ENCODE measurements at regions not wholly inside any gene's neighbourhood (a gene's known extent, or its start where the extent isn't known, plus 50 kb on each side); places are given as distances from the start of the nearest gene placed in this dataset.

- Histone ChIP-seq H3K9me1 (replicated peaks; ENCODE audit: control insufficient read depth, extremely low read depth, insufficient read depth, low read length) (no peaks in the 10 kb centered on the region), H3K27ac (ENCODE audit: insufficient read depth, low read depth, low read length) (no peak overlapping the region), H3K9me3 (replicated peaks; ENCODE audit: control insufficient read depth, insufficient read depth, low read length) (peaks cover 14% of the 10 kb centered on the region), H2AFZ (ENCODE audit: low read depth, low read length) (no peak overlapping the region), H3K9ac (replicated peaks; ENCODE audit: extremely low read depth, insufficient read depth, low read length) (no peak overlapping the region), H3K27me3 (ENCODE audit: control insufficient read depth in 2 of 2, insufficient read depth in 2 of 2, low read length in 2 of 2) (no peaks in the 10 kb centered on the region), H3K79me2 (ENCODE audit: control insufficient read depth, insufficient read depth, low read length) (no peaks in the 10 kb centered on the region), H3K4me2 (ENCODE audit: insufficient read depth, low read length) (no peak overlapping the region), H3K36me3 (ENCODE audit: control insufficient read depth in 2 of 2, extremely low read depth in 1 of 2, insufficient read depth in 2 of 2, low read length in 2 of 2) (no peaks in the 10 kb centered on the region), H4K20me1 (replicated peaks; ENCODE audit: control insufficient read depth, extremely low read depth, insufficient read depth, low read length) (no peaks in the 10 kb centered on the region), H3K4me3 (replicated peaks in 1 of 3; ENCODE audit: insufficient read depth in 1 of 3, low read depth in 1 of 3, low read length in 3 of 3) (no peak overlapping the region), H3K4me1 (ENCODE audit: control insufficient read depth, extremely low read depth, insufficient read depth, low read length) (no peaks in the 10 kb centered on the region)
- intact Hi-C loops (cut with micrococcal nuclease) (no loop called here), dilution Hi-C loops (cut with MboI; ENCODE audit: extremely low pct_ligation_motif_present, low sequenced_read_pairs) (no loop called here)
- no peak for FAIRE-seq
- no TSS peak for BruUV-seq (replicated peaks)
- no peak for DNase-seq (ENCODE audit: low read depth, low spot score)
- CTCF ChIA-PET: no interaction called here
- POLR2A ChIA-PET: no interaction called here
- no peak for TF ChIP-seq POLR2A (IDR thresholded peaks at IDR 0.05; ENCODE audit: low read depth, low read length)
- no peak for TF ChIP-seq MYC (IDR thresholded peaks at IDR 0.05; ENCODE audit: low read depth, low read length)
- no peak for TF ChIP-seq CTCF (IDR thresholded peaks at IDR 0.05; ENCODE audit: extremely low read depth in 1 of 2, insufficient read depth in 1 of 2, low read depth in 1 of 2, low read length in 2 of 2)
- TF ChIP-seq JUN (IDR thresholded peaks at IDR 0.05; ENCODE audit: borderline replicate concordance, insufficient read depth, insufficient read length, low read depth): no peak
- no peak for TF ChIP-seq GATA2 (IDR thresholded peaks at IDR 0.05; ENCODE audit: insufficient read depth, insufficient read length, low read depth, low read length)
- TF ChIP-seq POLR2AphosphoS5 (IDR thresholded peaks at IDR 0.05; ENCODE audit: insufficient read depth, low read depth, low read length): no peak
- TF ChIP-seq EZH2 (IDR thresholded peaks at IDR 0.05; ENCODE audit: borderline replicate concordance, low read depth, low read length, severe bottlenecking): no peak
- TF ChIP-seq MAX (IDR thresholded peaks at IDR 0.05; ENCODE audit: insufficient read depth, insufficient read length): no peak
- no peak for TF ChIP-seq FOS (IDR thresholded peaks at IDR 0.05; ENCODE audit: borderline replicate concordance, insufficient read depth, low read length)
Measured at GRCh38 chr5:27311544-27311943, 273.2 kb upstream of the CDH9 start.

Measured in endothelial cell of umbilical vein (primary cell).